ENCODE measurements at regions not wholly inside any gene's neighbourhood (a gene's known extent, or its start where the extent isn't known, plus 50 kb on each side); places are given as distances from the start of the nearest gene placed in this dataset.

- TF ChIP-seq HNRNPL (IDR thresholded peaks at IDR 0.05; ENCODE audit: low read depth, low read length) (no peak), ZFP90 (CRISPR knock-in tag; IDR thresholded peaks at IDR 0.05; ENCODE audit: borderline replicate concordance) (no peak), TRIM24 (CRISPR knock-in tag; IDR thresholded peaks at IDR 0.05) (no peak), YEATS4 (CRISPR knock-in tag; IDR thresholded peaks at IDR 0.05; ENCODE audit: borderline replicate concordance) (no peak), ETV5 (CRISPR knock-in tag; IDR thresholded peaks at IDR 0.05; ENCODE audit: borderline replicate concordance) (no peak)
Observed at GRCh38 chr2:126425943-126426342, 230.0 kb upstream of the GYPC start (continued).

- H3K27me3 ChIP-seq (ENCODE audit: control insufficient read depth in 1 of 2, insufficient read depth in 2 of 2, low read length in 2 of 2) = no peaks in the 10 kb centered on the region
- H2AFZ ChIP-seq (ENCODE audit: low read length) = no peak overlapping the region
- no peak overlapping the region for H3K4me3 ChIP-seq (replicated peaks in 1 of 3; ENCODE audit: insufficient read depth in 1 of 3, low read depth in 2 of 3, low read length in 3 of 3)
- H3K4me2 ChIP-seq (ENCODE audit: low read depth, low read length) = no peak overlapping the region
- no peaks in the 10 kb centered on the region for H3K36me3 ChIP-seq (replicated peaks in 1 of 2; ENCODE audit: control insufficient read depth in 1 of 2, insufficient read depth in 2 of 2, low read length in 2 of 2)
- no peaks in the 10 kb centered on the region for H3K4me1 ChIP-seq (ENCODE audit: insufficient read depth, low read length)
- intact Hi-C loops (cut with micrococcal nuclease; ENCODE audit: unreplicated experiment) (no loop called here), in situ Hi-C loops (cut with HindIII; ENCODE audit: extremely low pct_ligation_motif_present, low pct_unique_long_range_greater_than_20kb) (no loop called here)
- FAIRE-seq = no peak
- no peaks in the 10 kb centered on the region for H4K20me1 ChIP-seq (ENCODE audit: insufficient read depth, low read length)
- ATAC-seq = no peak
- ChIA-PET POLR2A (no interaction called here), CTCF (ENCODE audit: low intra/inter-chr PET ratio, low total read pairs) (no interaction called here)
- no peak for DNase-seq (ENCODE audit: low spot score)
- no peak overlapping the region for H3K9ac ChIP-seq (ENCODE audit: insufficient read depth, low read depth, low read length)
- BruUV-seq (replicated peaks) = no TSS peak
- H3K9me3 ChIP-seq (ENCODE audit: low read length) = 0 out of 2 replicates have a peak, but pooled peaks cover 4% of the 10 kb centered on the region
- no peaks in the 10 kb centered on the region for H3K79me2 ChIP-seq (ENCODE audit: insufficient read depth, low read length)
- no peak overlapping the region for H3K27ac ChIP-seq (ENCODE audit: extremely low read length, insufficient read depth, low read length)
- no peak for TF ChIP-seq CEBPZ (IDR thresholded peaks at IDR 0.05; ENCODE audit: low read length)
- TF ChIP-seq ARHGAP35 (CRISPR knock-in tag; IDR thresholded peaks at IDR 0.05; ENCODE audit: borderline replicate concordance) = no peak
- no peak for TF ChIP-seq PHF8 (CRISPR knock-in tag; IDR thresholded peaks at IDR 0.05)
- no peak for TF ChIP-seq REPIN1 (CRISPR knock-in tag; IDR thresholded peaks at IDR 0.05; ENCODE audit: borderline replicate concordance, low read depth)
- TF ChIP-seq MATR3 (CRISPR knock-in tag; IDR thresholded peaks at IDR 0.05) = no peak
- TF ChIP-seq SIX1 (CRISPR knock-in tag; IDR thresholded peaks at IDR 0.05; ENCODE audit: borderline replicate concordance) = no peak
- TF ChIP-seq ZNF850 (CRISPR knock-in tag; conservative IDR thresholded peaks at IDR 0.05) = no peak
- no peak for TF ChIP-seq BCL6 (CRISPR knock-in tag; IDR thresholded peaks at IDR 0.05)
- TF ChIP-seq ZBTB7B (CRISPR knock-in tag; IDR thresholded peaks at IDR 0.05) = no peak
- TF ChIP-seq ZSCAN21 (CRISPR knock-in tag; IDR thresholded peaks at IDR 0.05; ENCODE audit: borderline replicate concordance) = no peak
- TF ChIP-seq ZNF326 (CRISPR knock-in tag; IDR thresholded peaks at IDR 0.05; ENCODE audit: borderline replicate concordance) = no peak
- no peak for TF ChIP-seq HBP1 (CRISPR knock-in tag; IDR thresholded peaks at IDR 0.05; ENCODE audit: low read depth)
- TF ChIP-seq HOXA7 (CRISPR knock-in tag; IDR thresholded peaks at IDR 0.05) = no peak
- no peak for TF ChIP-seq HNF4G (IDR thresholded peaks at IDR 0.05; ENCODE audit: borderline replicate concordance, low read depth, low read length)
- TF ChIP-seq HNF4G (CRISPR knock-in tag; IDR thresholded peaks at IDR 0.05; ENCODE audit: borderline replicate concordance, low read depth) = no peak
- no peak for TF ChIP-seq FOXK1 (CRISPR knock-in tag; IDR thresholded peaks at IDR 0.05; ENCODE audit: borderline replicate concordance, low read depth)
- no peak for TF ChIP-seq NKX3-1 (CRISPR knock-in tag; IDR thresholded peaks at IDR 0.05)
- no peak for TF ChIP-seq XBP1 (CRISPR knock-in tag; IDR thresholded peaks at IDR 0.05)
Observed at GRCh38 chr2:126429103-126429502, 226.9 kb upstream of the GYPC start.

Measured in HepG2 (cell line).